Neural crest cell (in vitro differentiated cells): ENCODE measurements at regions not wholly inside any gene's neighbourhood (a gene's known extent, or its start where the extent isn't known, plus 50 kb on each side); places are given as distances from the start of the nearest gene placed in this dataset.

Experiments
- DNase-seq: peaks from one replicate; pipeline ENCODE4 v3.0.0; 2021; ENCODE audit warnings: low read depth, mixed read lengths, low spot score
- H3K27ac Mint-ChIP-seq: one replicate; pipeline ENCODE4 v1.8.0; 2021; ENCODE audit warnings: mild to moderate bottlenecking, mixed read lengths; ENCODE audit not compliant: unreplicated experiment
- H3K27me3 Mint-ChIP-seq: 2 replicates; pipeline ENCODE4 v1.8.0; 2021; ENCODE audit warnings: low read depth, mild to moderate bottlenecking, mixed read lengths
- H3K36me3 Mint-ChIP-seq: 2 replicates; pipeline ENCODE4 v1.8.0; 2021; ENCODE audit warnings: low read depth, mild to moderate bottlenecking, mixed read lengths
- H3K4me1 Mint-ChIP-seq: 2 replicates; pipeline ENCODE4 v1.8.0; 2021; ENCODE audit warnings: mixed read lengths
- H3K4me3 Mint-ChIP-seq: one replicate; pipeline ENCODE4 v1.8.0; 2021; ENCODE audit warnings: mild to moderate bottlenecking, mixed read lengths
- H3K9me3 Mint-ChIP-seq: 2 replicates; pipeline ENCODE4 v1.8.0; 2021; ENCODE audit warnings: mixed read lengths
- CTCF ChIP-seq: fragments of 200-600 bp; sonication (generic); conservative IDR thresholded peaks from 2 replicates; pipeline ENCODE4 v1.5.0; 2021; ENCODE audit warnings: antibody characterized with exemption, mild to moderate bottlenecking

- peaks cover 6% of the 10 kb centered on the region for H3K4me1 Mint-ChIP-seq
- H3K36me3 Mint-ChIP-seq = no peaks in the 10 kb centered on the region
- H3K27ac Mint-ChIP-seq = peak overlapping the region; percentile 58
- H3K9me3 Mint-ChIP-seq = peaks cover 3% of the 10 kb centered on the region
- TF ChIP-seq CTCF = no peak
- H3K27me3 Mint-ChIP-seq = no peaks in the 10 kb centered on the region
- no peak for DNase-seq
- no peak overlapping the region for H3K4me3 Mint-ChIP-seq
Measured at GRCh38 chr17:14442798-14443528, 142.1 kb downstream of the HS3ST3B1 start.

GRCh38 chr17:14437176-14437575 lies 136.3 kb downstream of the HS3ST3B1 start:
- Mint-ChIP-seq H3K27me3 (no peaks in the 10 kb centered on the region), H3K9me3 (peaks cover 5% of the 10 kb centered on the region), H3K4me3 (no peak overlapping the region), H3K36me3 (no peaks in the 10 kb centered on the region), H3K4me1 (no peaks in the 10 kb centered on the region), H3K27ac (no peak overlapping the region)
- no peak for DNase-seq
- TF ChIP-seq CTCF = no peak

GRCh38 chr17:14436266-14436665 lies 135.4 kb downstream of the HS3ST3B1 start:
- no peaks in the 10 kb centered on the region for H3K4me1 Mint-ChIP-seq
- H3K36me3 Mint-ChIP-seq = no peaks in the 10 kb centered on the region
- no peak for DNase-seq
- no peak overlapping the region for H3K4me3 Mint-ChIP-seq
- no peaks in the 10 kb centered on the region for H3K27me3 Mint-ChIP-seq
- H3K27ac Mint-ChIP-seq = no peak overlapping the region
- TF ChIP-seq CTCF = no peak
- H3K9me3 Mint-ChIP-seq = peaks cover 5% of the 10 kb centered on the region

GRCh38 chr17:14434506-14434905 lies 133.6 kb downstream of the HS3ST3B1 start:
- Mint-ChIP-seq H3K9me3 (peaks cover 8% of the 10 kb centered on the region), H3K27ac (no peak overlapping the region), H3K36me3 (no peaks in the 10 kb centered on the region), H3K27me3 (no peaks in the 10 kb centered on the region), H3K4me1 (no peaks in the 10 kb centered on the region), H3K4me3 (no peak overlapping the region)
- DNase-seq = no peak
- no peak for TF ChIP-seq CTCF

- H3K4me1 Mint-ChIP-seq = peaks cover 11% of the 10 kb centered on the region
- no peaks in the 10 kb centered on the region for H3K36me3 Mint-ChIP-seq
- TF ChIP-seq CTCF = no peak
- no peaks in the 10 kb centered on the region for H3K27me3 Mint-ChIP-seq
- peaks cover 10% of the 10 kb centered on the region for H3K9me3 Mint-ChIP-seq
- no peak for DNase-seq
- no peak overlapping the region for H3K27ac Mint-ChIP-seq
- H3K4me3 Mint-ChIP-seq = no peak overlapping the region
Measured at GRCh38 chr17:14432079-14432478, 131.2 kb downstream of the HS3ST3B1 start.
